ENCODE measurements at regions not wholly inside any gene's neighbourhood (a gene's known extent, or its start where the extent isn't known, plus 50 kb on each side); places are given as distances from the start of the nearest gene placed in this dataset.

DNA sequence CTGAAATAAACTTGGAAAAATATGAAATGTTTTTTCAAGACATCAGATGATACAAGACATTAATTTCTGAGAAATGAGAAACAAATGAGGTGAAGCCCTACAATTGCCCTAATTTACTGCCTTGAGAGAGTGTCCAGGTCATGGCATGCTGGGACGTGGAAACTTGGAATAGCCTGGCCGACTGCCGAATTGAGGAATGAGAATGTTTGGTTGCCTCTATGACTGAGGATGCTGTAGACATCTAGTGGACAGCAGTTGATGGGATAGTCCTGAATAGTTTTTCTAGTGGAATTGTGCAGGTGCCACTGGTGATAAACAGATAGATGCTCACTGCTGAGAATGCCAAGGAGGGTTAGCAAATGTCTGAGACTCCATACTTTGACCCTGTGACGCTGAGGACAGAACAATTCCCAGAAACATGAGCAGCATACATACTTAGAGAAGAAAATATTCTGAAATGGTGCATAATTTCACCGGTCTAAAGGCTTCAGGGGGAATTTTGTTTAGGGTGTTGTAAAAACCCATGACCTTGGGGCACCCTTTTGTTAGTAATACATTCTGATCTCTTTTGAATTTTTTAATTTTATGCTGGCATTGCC is 56.5 kb upstream of the CWC22 start:
- no peak for DNase-seq

DNA sequence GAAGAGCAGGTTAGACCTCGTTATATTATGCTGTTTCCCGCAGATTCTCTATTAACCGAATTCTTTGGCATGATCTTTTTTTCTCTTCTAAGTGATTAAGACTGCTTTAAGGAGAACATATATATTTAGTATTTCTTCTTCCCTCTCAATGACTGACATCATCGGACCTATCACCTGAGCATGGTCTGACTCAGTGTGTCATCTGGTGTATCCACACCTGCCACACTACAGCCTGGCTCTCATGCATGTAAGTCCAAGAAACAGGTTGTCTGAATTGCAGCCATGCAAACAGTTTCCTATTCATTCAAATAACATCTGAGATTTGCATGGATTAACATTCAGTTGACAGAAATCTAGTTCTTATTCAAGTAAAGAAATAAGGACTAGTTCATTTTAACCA is 55.1 kb upstream of the CWC22 start:
- no peak for DNase-seq

DNA sequence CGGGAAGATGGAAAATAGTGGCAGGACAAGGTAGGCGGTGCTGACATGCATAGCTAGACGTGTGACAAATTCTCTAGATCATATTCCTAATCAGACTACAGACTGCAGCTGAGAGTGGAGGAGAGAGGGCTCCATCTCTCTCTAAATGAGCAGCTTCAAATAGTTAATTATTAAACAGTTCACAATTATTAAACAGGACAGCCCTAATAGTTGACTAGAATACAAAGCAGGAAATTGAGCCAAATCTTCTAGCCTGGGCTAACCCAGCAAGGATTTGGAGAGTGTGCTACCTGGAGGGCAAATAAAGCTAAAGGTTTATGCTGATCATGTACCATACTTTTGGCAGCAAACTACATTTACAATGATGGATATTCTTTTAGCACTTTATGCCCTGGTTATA is 54.4 kb upstream of the CWC22 start:
- no peak for DNase-seq

GRCh38 chr2:180061085-180061484 is 54.0 kb upstream of the CWC22 start:
- DNase-seq, result no peak

GRCh38 chr2:180058993-180059392 is 51.9 kb upstream of the CWC22 start:
- no peak for DNase-seq

DNA sequence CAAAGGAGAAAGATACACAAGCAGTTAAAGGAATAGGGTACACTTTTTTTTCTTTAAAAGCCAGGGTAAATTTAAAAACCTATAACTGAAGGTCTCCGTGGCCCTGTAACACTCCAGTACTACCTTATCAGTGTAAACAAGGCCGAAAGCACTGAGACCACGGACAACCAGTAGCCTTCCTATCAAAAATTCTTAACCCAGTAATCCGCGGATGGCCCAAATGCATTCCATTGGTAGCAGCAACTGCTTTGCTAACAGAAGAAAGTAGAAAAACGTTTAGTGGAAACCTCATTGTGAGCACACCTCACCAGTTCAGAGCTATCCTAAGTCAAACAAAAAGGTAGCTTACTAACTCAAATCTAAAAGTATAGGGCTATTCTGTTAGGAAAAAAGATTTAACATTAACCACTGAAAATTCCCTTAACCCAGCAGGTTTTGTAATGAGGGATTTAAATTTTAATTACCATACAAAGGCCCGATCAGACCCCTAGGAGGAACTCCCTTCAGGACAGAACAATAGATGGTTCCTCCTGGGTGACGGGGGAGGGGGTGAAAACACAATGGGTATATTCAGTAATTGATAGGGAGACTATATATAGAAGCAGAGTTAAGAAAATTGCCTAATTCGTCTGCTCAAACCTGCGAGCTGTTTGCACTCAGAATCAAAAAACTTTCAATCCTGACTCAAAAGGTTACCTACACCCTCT is 50.8 kb upstream of the CWC22 start:
- no peak for DNase-seq
